H9 (cell line): ENCODE measurements at regions not wholly inside any gene's neighbourhood (a gene's known extent, or its start where the extent isn't known, plus 50 kb on each side); places are given as distances from the start of the nearest gene placed in this dataset.

Experiments
- DNase-seq: peaks from one replicate; pipeline ENCODE4 v3.0.0-alpha.2; 2017
- H2AFZ ChIP-seq: one replicate; pipeline ENCODE4 v1.6.1; 2013; ENCODE audit warnings: mild to moderate bottlenecking, low read length, control low read depth, moderate library complexity
- H2AK5ac ChIP-seq: 2 replicates; pipeline ENCODE4 v1.6.1; 2013; ENCODE audit warnings: low read length, control low read depth, mixed read lengths; ENCODE audit not compliant: insufficient read length
- H2BK120ac ChIP-seq: one replicate; pipeline ENCODE4 v1.6.1; 2013; ENCODE audit warnings: low read depth, mild to moderate bottlenecking, low read length, control low read depth, inconsistent platforms; ENCODE audit not compliant: poor library complexity, severe bottlenecking
- H2BK12ac ChIP-seq: 2 replicates; pipeline ENCODE4 v1.6.1; 2013; ENCODE audit warnings: low read length, control low read depth, mixed read lengths, low read depth; ENCODE audit not compliant: insufficient read length
- H2BK15ac ChIP-seq: 2 replicates; pipeline ENCODE4 v1.6.1; 2013; ENCODE audit warnings: low read depth, low read length, control low read depth
- H2BK20ac ChIP-seq: one replicate; pipeline ENCODE4 v1.6.1; 2013; ENCODE audit warnings: low read depth, mild to moderate bottlenecking, low read length, control low read depth, inconsistent platforms; ENCODE audit not compliant: poor library complexity, severe bottlenecking
- H2BK5ac ChIP-seq: 2 replicates; pipeline ENCODE4 v1.6.1; 2013; ENCODE audit warnings: low read length, control low read depth, mixed read lengths; ENCODE audit not compliant: insufficient read length
- H3K14ac ChIP-seq: 2 replicates; pipeline ENCODE4 v1.6.1; 2013; ENCODE audit warnings: low read length, control low read depth; ENCODE audit not compliant: insufficient read depth
- H3K18ac ChIP-seq: 2 replicates; pipeline ENCODE4 v1.6.1; 2013; ENCODE audit warnings: low read depth, mild to moderate bottlenecking, mixed read lengths, low read length, control low read depth; ENCODE audit not compliant: insufficient read length
- H3K23ac ChIP-seq: 2 replicates; pipeline ENCODE4 v1.6.1; 2013; ENCODE audit warnings: low read length, control low read depth, mixed read lengths, low read depth; ENCODE audit not compliant: insufficient read length
- H3K23me2 ChIP-seq: 2 replicates; pipeline ENCODE4 v1.6.1; 2013; ENCODE audit warnings: low read depth, mild to moderate bottlenecking, mixed read lengths, low read length, control low read depth; ENCODE audit not compliant: insufficient read length, poor library complexity, severe bottlenecking
- H3K27ac ChIP-seq: 2 replicates; pipeline ENCODE4 v1.5.1; 2013; ENCODE audit warnings: low read length, control low read depth, mixed read lengths, low read depth; ENCODE audit not compliant: insufficient read length
- H3K27me3 ChIP-seq: 2 replicates; pipeline ENCODE4 v1.6.1; 2013; ENCODE audit warnings: low read length, control low read depth, inconsistent platforms; ENCODE audit not compliant: insufficient read depth
- H3K4ac ChIP-seq: 2 replicates; pipeline ENCODE4 v1.6.1; 2013; ENCODE audit warnings: low read depth, mild to moderate bottlenecking, control low read depth, inconsistent platforms, low read length, moderate library complexity
- H3K4me1 ChIP-seq: 2 replicates; pipeline ENCODE4 v1.6.1; 2013; ENCODE audit warnings: low read length, control low read depth, inconsistent platforms; ENCODE audit not compliant: insufficient read depth
- H3K4me2 ChIP-seq: 2 replicates; pipeline ENCODE4 v1.6.1; 2013; ENCODE audit warnings: low read length, control low read depth, mixed read lengths; ENCODE audit not compliant: insufficient read length, insufficient read depth
- H3K56ac ChIP-seq: 2 replicates; pipeline ENCODE4 v1.6.1; 2013; ENCODE audit warnings: low read depth, mild to moderate bottlenecking, mixed read lengths, low read length, control low read depth; ENCODE audit not compliant: insufficient read length
- H3K79me1 ChIP-seq: 2 replicates; pipeline ENCODE4 v1.6.1; 2013; ENCODE audit warnings: low read depth, mild to moderate bottlenecking, moderate library complexity, low read length, control low read depth, inconsistent platforms; ENCODE audit not compliant: insufficient read depth, poor library complexity, severe bottlenecking
- H3K79me2 ChIP-seq: 2 replicates; pipeline ENCODE4 v1.6.1; 2013; ENCODE audit warnings: low read length, control low read depth, inconsistent platforms; ENCODE audit not compliant: insufficient read depth
- H3K9ac ChIP-seq: 2 replicates; pipeline ENCODE4 v1.6.1; 2013; ENCODE audit warnings: low read length, control low read depth, mixed read lengths; ENCODE audit not compliant: insufficient read length; ENCODE audit errors: extremely low read depth
- H3K9me3 ChIP-seq: one replicate; pipeline ENCODE4 v1.6.1; 2013; ENCODE audit warnings: low read depth, low read length, inconsistent platforms; ENCODE audit not compliant: control insufficient read depth
- H3T11ph ChIP-seq: one replicate; pipeline ENCODE4 v1.6.1; 2013; ENCODE audit warnings: mild to moderate bottlenecking, low read length, control low read depth, inconsistent platforms
- H4K20me1 ChIP-seq: one replicate; pipeline ENCODE4 v1.6.1; 2013; ENCODE audit not compliant: control insufficient read depth, insufficient read length, insufficient read depth
- H4K5ac ChIP-seq: 2 replicates; pipeline ENCODE4 v1.6.1; 2013; ENCODE audit warnings: low read depth, mild to moderate bottlenecking, mixed read lengths, low read length, control low read depth; ENCODE audit not compliant: insufficient read length
- H4K8ac ChIP-seq: replicated peaks from 2 replicates; pipeline ENCODE4 v1.6.1; 2013; ENCODE audit warnings: low read length, control low read depth, mixed read lengths, low read depth; ENCODE audit not compliant: insufficient read length
- H4K91ac ChIP-seq: 2 replicates; pipeline ENCODE4 v1.6.1; 2013; ENCODE audit warnings: low read depth, mild to moderate bottlenecking, moderate library complexity, mixed read lengths, low read length, control low read depth; ENCODE audit not compliant: insufficient read length
- H3K27ac Mint-ChIP-seq, 3 experiments: 2 replicates in 2 of 3; 3 replicates in 1 of 3; pipeline ENCODE4 v1.8.0; 2020 to 2021; ENCODE audit warnings: mixed read lengths in 3 of 3, mild to moderate bottlenecking in 1 of 3, moderate library complexity in 1 of 3
- H3K27me3 Mint-ChIP-seq: 2 replicates; pipeline ENCODE4 v1.8.0; 2021; ENCODE audit warnings: low read depth, mild to moderate bottlenecking, moderate library complexity, mixed read lengths
- H3K36me3 Mint-ChIP-seq, 3 experiments: 2 replicates in 2 of 3; 3 replicates in 1 of 3; pipeline ENCODE4 v1.8.0; 2020 to 2021; ENCODE audit warnings: low read depth in 3 of 3, mixed read lengths in 3 of 3; ENCODE audit not compliant: insufficient read depth in 1 of 3
- H3K4me1 Mint-ChIP-seq, 2 experiments: 2 replicates each; pipeline ENCODE4 v1.8.0; 2020; ENCODE audit warnings: mixed read lengths in 2 of 2
- H3K4me3 Mint-ChIP-seq, 2 experiments: 2 replicates in 1 of 2; 3 replicates in 1 of 2; pipeline ENCODE4 v1.8.0; 2020 to 2021; ENCODE audit warnings: mild to moderate bottlenecking in 2 of 2, mixed read lengths in 2 of 2, moderate library complexity in 1 of 2
- H3K9me3 Mint-ChIP-seq, 2 experiments: 2 replicates in 1 of 2; 3 replicates in 1 of 2; pipeline ENCODE4 v1.8.0; 2020; ENCODE audit warnings: mild to moderate bottlenecking in 2 of 2, mixed read lengths in 2 of 2, moderate library complexity in 1 of 2
- CTCF ChIP-seq: fragments of 200-600 bp; sonication (generic); conservative IDR thresholded peaks from 3 replicates; pipeline ENCODE4 v1.8.0; 2021; ENCODE audit warnings: antibody characterized with exemption, mild to moderate bottlenecking
- WGBS: extraction: QIAGEN DNeasy Blood & Tissue Kit; methylation state at CpG from one replicate; pipeline ENCODE4 v1.1.7; 2013; ENCODE audit warnings: missing lambda C conversion rate, low lambda C conversion rate, mixed read lengths; ENCODE audit not compliant: insufficient read length; ENCODE audit errors: extremely low coverage; 5-methylcytosine and 5-hydroxymethylcytosine counted together

- Histone ChIP-seq H2BK5ac (no peak overlapping the region), H2BK15ac (no peak overlapping the region), H2AK5ac (no peak overlapping the region), H3K4ac (no peak overlapping the region), H2AFZ (no peak overlapping the region), H3K27ac (no peak overlapping the region), H4K8ac (no peak overlapping the region), H3K23ac (no peak overlapping the region), H3K18ac (peak overlapping the region; percentile 3), H3K23me2 (no peaks in the 10 kb centered on the region), H4K91ac (no peak overlapping the region), H3K4me2 (no peak overlapping the region), H3K9ac (no peak overlapping the region), H3K27me3 (no peaks in the 10 kb centered on the region), H3K14ac (no peak overlapping the region), H2BK12ac (no peak overlapping the region), H4K5ac (no peak overlapping the region), H2BK20ac (no peak overlapping the region), H3K79me2 (no peaks in the 10 kb centered on the region), H3K79me1 (no peaks in the 10 kb centered on the region), H3T11ph (no peak overlapping the region), H2BK120ac (no peak overlapping the region), H3K9me3 (no peaks in the 10 kb centered on the region), H4K20me1 (no peaks in the 10 kb centered on the region), H3K56ac (no peak overlapping the region), H3K4me1 (no peaks in the 10 kb centered on the region; the same call in 1 of the 2 replicates)
- Mint-ChIP-seq H3K36me3 (no peaks in the 10 kb centered on the region), H3K9me3 (no peaks in the 10 kb centered on the region), H3K27ac (peak overlapping the region in 2 of 3 experiments; percentile 26 to 89; a peak in 3 of 7 replicates), H3K27me3 (no peaks in the 10 kb centered on the region; the same call in 1 of the 2 replicates), H3K4me3 (no peak overlapping the region), H3K4me1 (peaks cover 18 to 21% of the 10 kb centered on the region in 2 experiments)
- TF ChIP-seq CTCF, result no peak
- DNase-seq, result peak; percentile 61
- no CpG with 5 or more reads among the region's 4 CpGs for WGBS
These were observed 502.2 kb upstream of the LMCD1 start for GRCh38 chr3:7999384-7999783.
